NB4 (cell line): ENCODE measurements at regions not wholly inside any gene's neighbourhood (a gene's known extent, or its start where the extent isn't known, plus 50 kb on each side); places are given as distances from the start of the nearest gene placed in this dataset.

ENCODE experiments used
- DNase-seq: peaks from one replicate; pipeline ENCODE4 v3.0.0; 2010; ENCODE audit warnings: low read depth
- H3K4me3 ChIP-seq: one replicate; pipeline ENCODE4 v1.5.1; 2011; ENCODE audit warnings: mild to moderate bottlenecking, low read depth, low read length, moderate library complexity
- CTCF ChIP-seq: IDR thresholded peaks from one replicate; pipeline ENCODE4 v1.5.1; 2012; ENCODE audit warnings: low read depth, low read length
- MYC ChIP-seq: IDR thresholded peaks from 2 replicates; pipeline ENCODE4 v1.6.1; 2011; ENCODE audit warnings: low read depth, low read length
- POLR2A ChIP-seq: IDR thresholded peaks from 2 replicates; pipeline ENCODE4 v1.6.1; 2011; ENCODE audit warnings: mild to moderate bottlenecking; ENCODE audit not compliant: insufficient read length; ENCODE audit errors: extremely low read depth
- TF ChIP-seq, protein P1 (sequence below): IDR thresholded peaks from 2 replicates; pipeline ENCODE4 v1.6.1; 2011; ENCODE audit warnings: low read depth, low read length

DNA sequence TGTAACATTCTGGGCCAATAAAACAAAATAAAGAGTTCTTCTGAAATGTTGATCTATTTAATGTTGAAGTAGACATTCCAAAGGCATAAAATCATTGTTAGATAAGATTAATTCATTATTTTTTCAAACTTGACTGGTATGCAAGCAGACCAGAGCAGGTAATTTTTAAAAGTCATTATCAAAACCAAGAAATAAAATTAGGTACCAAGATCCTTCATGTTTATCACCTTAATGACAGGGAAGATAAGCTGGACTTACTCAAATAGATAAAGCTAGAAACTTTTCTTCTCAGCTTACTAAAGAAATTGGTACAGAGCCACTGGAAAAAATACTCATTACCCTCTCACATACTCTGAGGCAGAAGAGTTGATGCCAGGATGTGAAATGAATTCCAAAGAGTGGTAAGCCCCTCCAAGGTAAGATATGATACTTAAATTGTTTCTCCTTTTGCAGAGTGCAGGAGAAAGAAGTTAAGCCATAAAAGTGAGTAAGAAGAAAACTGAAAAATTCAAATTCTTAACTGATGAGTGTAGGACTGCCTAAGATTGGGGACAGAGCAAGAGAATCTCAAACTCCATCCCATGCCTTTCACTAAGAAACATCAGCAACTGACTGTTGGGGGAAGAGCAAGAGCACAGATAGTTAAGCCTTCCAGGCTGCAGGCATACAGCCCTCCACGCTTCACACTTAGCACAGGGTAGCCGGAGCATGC is 111.9 kb downstream of the SLC41A2 start:
- TF ChIP-seq MYC (no peak), POLR2A (no peak), CTCF (no peak)
- TF ChIP-seq, protein P1, sequence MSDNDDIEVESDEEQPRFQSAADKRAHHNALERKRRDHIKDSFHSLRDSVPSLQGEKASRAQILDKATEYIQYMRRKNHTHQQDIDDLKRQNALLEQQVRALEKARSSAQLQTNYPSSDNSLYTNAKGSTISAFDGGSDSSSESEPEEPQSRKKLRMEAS, result no peak
- DNase-seq, result no peak

GRCh38 chr12:104844123-104844522 is 114.0 kb downstream of the SLC41A2 start:
- no peak for TF ChIP-seq POLR2A
- TF ChIP-seq, protein P1, result no peak
- TF ChIP-seq MYC, result no peak
- TF ChIP-seq CTCF, result no peak
- no peak overlapping the region for H3K4me3 ChIP-seq
- DNase-seq, result no peak

More for the DNA sequence above, 111.9 kb downstream of the SLC41A2 start:
- no peak overlapping the region for H3K4me3 ChIP-seq

DNA sequence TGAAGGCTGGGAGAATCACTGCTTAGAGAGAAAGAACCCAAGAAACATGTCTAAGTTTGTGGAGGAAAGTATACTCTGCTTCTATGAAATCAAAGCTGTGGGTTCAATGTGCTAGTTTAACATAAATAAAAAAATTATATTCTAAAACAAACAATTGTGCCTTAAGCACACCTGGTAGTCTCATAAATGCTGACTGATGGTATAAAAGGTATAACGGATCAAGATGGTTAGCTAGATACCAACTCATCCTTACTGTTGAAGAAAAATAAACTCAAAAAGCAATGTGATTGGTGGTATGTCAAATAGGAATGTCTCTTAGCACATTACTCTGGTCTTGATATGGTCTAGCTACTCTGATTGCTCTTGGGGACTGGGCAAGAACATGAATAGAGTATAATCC is 117.8 kb downstream of the SLC41A2 start:
- H3K4me3 ChIP-seq, result no peak overlapping the region
- DNase-seq, result no peak
- TF ChIP-seq, protein P1, result no peak
- no peak for TF ChIP-seq MYC
- TF ChIP-seq CTCF, result no peak
- TF ChIP-seq POLR2A, result no peak

DNA sequence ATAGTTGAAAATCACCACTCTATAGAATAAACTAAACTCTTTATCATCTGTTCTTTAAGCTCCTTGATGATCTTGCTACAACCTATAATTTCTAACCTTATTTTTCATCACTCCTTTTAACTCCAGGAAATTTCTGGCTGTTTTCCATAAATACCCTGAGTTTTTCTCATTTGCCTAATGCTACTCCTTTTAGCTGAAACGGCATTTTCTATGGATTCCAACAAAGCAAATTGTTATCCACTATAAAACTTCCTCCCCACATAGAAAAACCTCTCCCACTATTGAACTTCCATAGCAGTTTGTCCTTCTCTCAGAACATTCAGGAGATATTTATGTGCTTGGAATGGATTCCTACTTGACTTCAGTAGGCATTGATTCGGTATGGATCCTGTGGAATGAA is 122.8 kb downstream of the SLC41A2 start:
- H3K4me3 ChIP-seq, result no peak overlapping the region
- TF ChIP-seq CTCF (no peak), MYC (no peak), POLR2A (no peak)
- TF ChIP-seq, protein P1, result no peak
- no peak for DNase-seq

DNA sequence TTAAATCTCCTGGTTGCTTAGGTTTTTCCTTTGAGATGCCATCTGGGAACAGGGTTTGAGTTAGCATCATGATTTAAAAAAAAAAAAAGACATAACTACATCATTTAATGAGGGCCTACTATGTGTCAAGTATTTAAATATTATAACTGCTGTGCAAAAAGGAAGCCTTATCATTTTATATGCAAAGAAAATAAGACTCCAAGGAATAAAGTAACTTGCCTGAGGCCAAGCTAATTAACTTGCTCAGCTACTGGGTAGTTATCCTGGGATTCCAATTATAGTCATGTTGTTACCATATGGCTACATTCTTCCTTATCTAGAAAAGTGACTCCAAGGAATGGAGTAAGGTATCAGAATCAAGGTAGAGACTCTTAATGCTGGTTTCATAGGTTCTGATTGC is 123.5 kb downstream of the SLC41A2 start:
- H3K4me3 ChIP-seq, result no peak overlapping the region
- DNase-seq, result no peak
- TF ChIP-seq MYC, result no peak
- TF ChIP-seq POLR2A, result no peak
- TF ChIP-seq, protein P1, result no peak
- TF ChIP-seq CTCF, result no peak
